ENCODE measurements at regions not wholly inside any gene's neighbourhood (a gene's known extent, or its start where the extent isn't known, plus 50 kb on each side); places are given as distances from the start of the nearest gene placed in this dataset.

- no peak overlapping the region for H3K4me2 ChIP-seq (ENCODE audit: low read length)
- no peaks in the 10 kb centered on the region for H3K36me3 ChIP-seq (ENCODE audit: insufficient read depth, low read length)
- H3K9ac ChIP-seq (ENCODE audit: low read depth, low read length), result no peak overlapping the region
- H3K4me3 ChIP-seq (ENCODE audit: low read length), result no peak overlapping the region
- no peaks in the 10 kb centered on the region for H3K9me3 ChIP-seq (replicated peaks; ENCODE audit: low read length)
- no peaks in the 10 kb centered on the region for H3K27me3 ChIP-seq (ENCODE audit: control insufficient read depth, insufficient read depth, low read length)
- H3K4me1 ChIP-seq (ENCODE audit: control insufficient read depth, insufficient read depth, low read length), result no peaks in the 10 kb centered on the region
These were observed 2075.8 kb downstream of the MRPL39 start for GRCh38 chr21:23531444-23531843.

GRCh38 chr21:23524685-23525084, 2082.6 kb downstream of the MRPL39 start:
- Histone ChIP-seq H3K4me1 (ENCODE audit: control insufficient read depth, insufficient read depth, low read length) (no peaks in the 10 kb centered on the region), H3K9me3 (replicated peaks; ENCODE audit: low read length) (no peaks in the 10 kb centered on the region), H3K27me3 (ENCODE audit: control insufficient read depth, insufficient read depth, low read length) (no peaks in the 10 kb centered on the region), H3K4me3 (ENCODE audit: low read length) (no peak overlapping the region), H3K9ac (ENCODE audit: low read depth, low read length) (no peak overlapping the region), H3K4me2 (ENCODE audit: low read length) (no peak overlapping the region), H3K36me3 (ENCODE audit: insufficient read depth, low read length) (no peaks in the 10 kb centered on the region)

- Histone ChIP-seq H3K4me3 (ENCODE audit: low read length) (no peak overlapping the region), H3K4me2 (ENCODE audit: low read length) (no peak overlapping the region), H3K27me3 (ENCODE audit: control insufficient read depth, insufficient read depth, low read length) (no peaks in the 10 kb centered on the region), H3K4me1 (ENCODE audit: control insufficient read depth, insufficient read depth, low read length) (no peaks in the 10 kb centered on the region), H3K9me3 (replicated peaks; ENCODE audit: low read length) (no peaks in the 10 kb centered on the region), H3K9ac (ENCODE audit: low read depth, low read length) (no peak overlapping the region), H3K36me3 (ENCODE audit: insufficient read depth, low read length) (no peaks in the 10 kb centered on the region)
These were observed 2084.5 kb downstream of the MRPL39 start for GRCh38 chr21:23522751-23523150.

GRCh38 chr21:23507501-23507900, 2099.8 kb downstream of the MRPL39 start:
- Histone ChIP-seq H3K27me3 (ENCODE audit: control insufficient read depth, insufficient read depth, low read length) (no peaks in the 10 kb centered on the region), H3K4me2 (ENCODE audit: low read length) (no peak overlapping the region), H3K36me3 (ENCODE audit: insufficient read depth, low read length) (no peaks in the 10 kb centered on the region), H3K4me1 (ENCODE audit: control insufficient read depth, insufficient read depth, low read length) (no peaks in the 10 kb centered on the region), H3K4me3 (ENCODE audit: low read length) (no peak overlapping the region), H3K9me3 (replicated peaks; ENCODE audit: low read length) (no peaks in the 10 kb centered on the region), H3K9ac (ENCODE audit: low read depth, low read length) (no peak overlapping the region)

- H3K4me3 ChIP-seq (ENCODE audit: low read length), result no peak overlapping the region
- H3K9me3 ChIP-seq (replicated peaks; ENCODE audit: low read length), result no peaks in the 10 kb centered on the region
- H3K27me3 ChIP-seq (ENCODE audit: control insufficient read depth, insufficient read depth, low read length), result no peaks in the 10 kb centered on the region
- H3K4me1 ChIP-seq (ENCODE audit: control insufficient read depth, insufficient read depth, low read length), result no peaks in the 10 kb centered on the region
- no peak overlapping the region for H3K9ac ChIP-seq (ENCODE audit: low read depth, low read length)
- no peak overlapping the region for H3K4me2 ChIP-seq (ENCODE audit: low read length)
- H3K36me3 ChIP-seq (ENCODE audit: insufficient read depth, low read length), result no peaks in the 10 kb centered on the region
These were observed 2110.6 kb downstream of the MRPL39 start for GRCh38 chr21:23496729-23497128.

- Histone ChIP-seq H3K27me3 (ENCODE audit: control insufficient read depth, insufficient read depth, low read length) (no peaks in the 10 kb centered on the region), H3K36me3 (ENCODE audit: insufficient read depth, low read length) (no peaks in the 10 kb centered on the region), H3K4me1 (ENCODE audit: control insufficient read depth, insufficient read depth, low read length) (no peaks in the 10 kb centered on the region), H3K9me3 (replicated peaks; ENCODE audit: low read length) (no peaks in the 10 kb centered on the region), H3K4me2 (ENCODE audit: low read length) (no peak overlapping the region), H3K4me3 (ENCODE audit: low read length) (no peak overlapping the region), H3K9ac (ENCODE audit: low read depth, low read length) (no peak overlapping the region)
These were observed 2119.0 kb downstream of the MRPL39 start for GRCh38 chr21:23488245-23488644.

GRCh38 chr21:23480591-23481270, 2126.6 kb downstream of the MRPL39 start:
- H3K4me2 ChIP-seq (ENCODE audit: low read length), result no peak overlapping the region
- no peaks in the 10 kb centered on the region for H3K36me3 ChIP-seq (ENCODE audit: insufficient read depth, low read length)

GRCh38 chr21:23478381-23478780, 2128.9 kb downstream of the MRPL39 start:
- Histone ChIP-seq H3K36me3 (ENCODE audit: insufficient read depth, low read length) (no peaks in the 10 kb centered on the region), H3K4me3 (ENCODE audit: low read length) (no peak overlapping the region)

More at GRCh38 chr21:23480591-23481270, 2126.6 kb downstream of the MRPL39 start:
- Histone ChIP-seq H3K27me3 (ENCODE audit: control insufficient read depth, insufficient read depth, low read length) (no peaks in the 10 kb centered on the region), H3K9me3 (replicated peaks; ENCODE audit: low read length) (no peaks in the 10 kb centered on the region), H3K9ac (ENCODE audit: low read depth, low read length) (no peak overlapping the region), H3K4me1 (ENCODE audit: control insufficient read depth, insufficient read depth, low read length) (no peaks in the 10 kb centered on the region), H3K4me3 (ENCODE audit: low read length) (no peak overlapping the region)

GRCh38 chr21:23475281-23476219, 2131.7 kb downstream of the MRPL39 start:
- Histone ChIP-seq H3K4me1 (ENCODE audit: control insufficient read depth, insufficient read depth, low read length) (no peaks in the 10 kb centered on the region), H3K9ac (ENCODE audit: low read depth, low read length) (no peak overlapping the region), H3K36me3 (ENCODE audit: insufficient read depth, low read length) (no peaks in the 10 kb centered on the region), H3K9me3 (replicated peaks; ENCODE audit: low read length) (no peaks in the 10 kb centered on the region), H3K4me3 (ENCODE audit: low read length) (no peak overlapping the region), H3K4me2 (ENCODE audit: low read length) (no peak overlapping the region), H3K27me3 (ENCODE audit: control insufficient read depth, insufficient read depth, low read length) (no peaks in the 10 kb centered on the region)

More at GRCh38 chr21:23478381-23478780, 2128.9 kb downstream of the MRPL39 start:
- H3K9me3 ChIP-seq (replicated peaks; ENCODE audit: low read length), result no peaks in the 10 kb centered on the region
- no peaks in the 10 kb centered on the region for H3K4me1 ChIP-seq (ENCODE audit: control insufficient read depth, insufficient read depth, low read length)
- no peak overlapping the region for H3K4me2 ChIP-seq (ENCODE audit: low read length)
- no peaks in the 10 kb centered on the region for H3K27me3 ChIP-seq (ENCODE audit: control insufficient read depth, insufficient read depth, low read length)
- no peak overlapping the region for H3K9ac ChIP-seq (ENCODE audit: low read depth, low read length)

- no peak overlapping the region for H3K9ac ChIP-seq (ENCODE audit: low read depth, low read length)
- no peak overlapping the region for H3K4me2 ChIP-seq (ENCODE audit: low read length)
- H3K36me3 ChIP-seq (ENCODE audit: insufficient read depth, low read length), result no peaks in the 10 kb centered on the region
- no peaks in the 10 kb centered on the region for H3K4me1 ChIP-seq (ENCODE audit: control insufficient read depth, insufficient read depth, low read length)
- no peak overlapping the region for H3K4me3 ChIP-seq (ENCODE audit: low read length)
- H3K9me3 ChIP-seq (replicated peaks; ENCODE audit: low read length), result no peaks in the 10 kb centered on the region
- H3K27me3 ChIP-seq (ENCODE audit: control insufficient read depth, insufficient read depth, low read length), result no peaks in the 10 kb centered on the region
These were observed 2135.4 kb downstream of the MRPL39 start for GRCh38 chr21:23471877-23472276.

GRCh38 chr21:23463365-23463764, 2143.9 kb downstream of the MRPL39 start:
- no peak overlapping the region for H3K4me2 ChIP-seq (ENCODE audit: low read length)
- no peaks in the 10 kb centered on the region for H3K27me3 ChIP-seq (ENCODE audit: control insufficient read depth, insufficient read depth, low read length)
- H3K9ac ChIP-seq (ENCODE audit: low read depth, low read length), result no peak overlapping the region
- H3K4me3 ChIP-seq (ENCODE audit: low read length), result no peak overlapping the region
- H3K4me1 ChIP-seq (ENCODE audit: control insufficient read depth, insufficient read depth, low read length), result no peaks in the 10 kb centered on the region
- H3K9me3 ChIP-seq (replicated peaks; ENCODE audit: low read length), result no peaks in the 10 kb centered on the region
- H3K36me3 ChIP-seq (ENCODE audit: insufficient read depth, low read length), result no peaks in the 10 kb centered on the region
